ENCODE measurements at regions not wholly inside any gene's neighbourhood (a gene's known extent, or its start where the extent isn't known, plus 50 kb on each side); places are given as distances from the start of the nearest gene placed in this dataset.

- DNase-seq (ENCODE audit: low spot score), result no peak
Measured at GRCh38 chr15:87805117-87805820, 451.3 kb downstream of the NTRK3 start.

GRCh38 chr15:87804451-87804850, 452.1 kb downstream of the NTRK3 start:
- no peak for DNase-seq (ENCODE audit: low spot score)

- no peak for DNase-seq (ENCODE audit: low spot score)
Measured at GRCh38 chr15:87799838-87800237, 456.7 kb downstream of the NTRK3 start.

GRCh38 chr15:87799428-87799827, 457.1 kb downstream of the NTRK3 start:
- DNase-seq (ENCODE audit: low spot score), result no peak

GRCh38 chr15:87793725-87794124, 462.8 kb downstream of the NTRK3 start:
- no peak for DNase-seq (ENCODE audit: low spot score)

GRCh38 chr15:87792250-87793040, 464.1 kb downstream of the NTRK3 start:
- no peak for DNase-seq (ENCODE audit: low spot score)

GRCh38 chr15:87781959-87782625, 474.4 kb downstream of the NTRK3 start:
- DNase-seq (ENCODE audit: low spot score), result no peak

- no peak for DNase-seq (ENCODE audit: low spot score)
Measured at GRCh38 chr15:87779746-87780145, 476.8 kb downstream of the NTRK3 start.

GRCh38 chr15:87778358-87778757, 478.2 kb downstream of the NTRK3 start:
- DNase-seq (ENCODE audit: low spot score), result no peak

- DNase-seq (ENCODE audit: low spot score), result no peak
Measured at GRCh38 chr15:87777054-87777561, 479.4 kb downstream of the NTRK3 start.

GRCh38 chr15:87767516-87767915, 489.0 kb downstream of the NTRK3 start:
- DNase-seq (ENCODE audit: low spot score), result no peak

GRCh38 chr15:87764461-87765240, 491.9 kb downstream of the NTRK3 start:
- DNase-seq (ENCODE audit: low spot score), result no peak

GRCh38 chr15:87763837-87764236, 492.7 kb downstream of the NTRK3 start:
- DNase-seq (ENCODE audit: low spot score), result no peak

- DNase-seq (ENCODE audit: low spot score), result no peak
Measured at GRCh38 chr15:87761736-87762509, 494.6 kb downstream of the NTRK3 start.

GRCh38 chr15:87760547-87761314, 495.8 kb downstream of the NTRK3 start:
- no peak for DNase-seq (ENCODE audit: low spot score)

- DNase-seq (ENCODE audit: low spot score), result no peak
Measured at GRCh38 chr15:87758794-87759418, 497.6 kb downstream of the NTRK3 start.

- no peak for DNase-seq (ENCODE audit: low spot score)
Measured at GRCh38 chr15:87757084-87757483, 499.5 kb downstream of the NTRK3 start.

GRCh38 chr15:87756072-87756471, 500.5 kb downstream of the NTRK3 start:
- DNase-seq (ENCODE audit: low spot score), result no peak

- no peak for DNase-seq (ENCODE audit: low spot score)
Measured at GRCh38 chr15:87755226-87755625, 501.3 kb downstream of the NTRK3 start.

GRCh38 chr15:87753539-87753938, 503.0 kb downstream of the NTRK3 start:
- no peak for DNase-seq (ENCODE audit: low spot score)
